SK-N-SH (cell line): ENCODE measurements at regions not wholly inside any gene's neighbourhood (a gene's known extent, or its start where the extent isn't known, plus 50 kb on each side); places are given as distances from the start of the nearest gene placed in this dataset.

Experiments
- CTCF ChIA-PET: fragments of 300-600, 350-600 bp; formaldehyde crosslinking; extraction: SDS; loops from one replicate; lab custom pipeline; 2021; lab: Yijun Ruan, JAX
- POLR2A ChIA-PET: fragments of 350-600 bp; sonication (Branson Sonifier 250); formaldehyde crosslinking; extraction: SDS; loops from one replicate; lab custom pipeline; 2020; ENCODE audit warnings: antibody characterized with exemption, inconsistent platforms; lab: Yijun Ruan, JAX
- DNase-seq: peaks from one replicate; pipeline ENCODE4 v3.0.0; 2012
- H2AFZ ChIP-seq: fragments of 200-600 bp; sonication (generic); 2 replicates; pipeline ENCODE4 v1.8.1; 2016; ENCODE audit warnings: antibody characterized with exemption, mild to moderate bottlenecking, low read depth
- H3F3A ChIP-seq: fragments of 200-600 bp; sonication (generic); replicated peaks from 2 replicates; pipeline ENCODE3; 2016; ENCODE audit warnings: antibody characterized with exemption, mild to moderate bottlenecking; ENCODE audit not compliant: insufficient read depth
- H3K27ac ChIP-seq, 2 experiments: fragments of 200-500 bp in 1 of 2; fragments of 200-600 bp in 1 of 2; sonication (Bioruptor generic) in 1 of 2; sonication (generic), shearing (Covaris generic) in 1 of 2; 2 replicates each; pipeline versions ENCODE4 v1.5.1 to v1.6.1; 2014 to 2016; ENCODE audit warnings: low read depth in 2 of 2, inconsistent platforms in 1 of 2, low read length in 1 of 2, mild to moderate bottlenecking in 1 of 2, mixed read lengths in 1 of 2
- H3K27me3 ChIP-seq: fragments of 200-600 bp; sonication (generic), shearing (Covaris generic); 2 replicates; pipeline ENCODE4 v1.6.1; 2016; ENCODE audit warnings: mixed run types; ENCODE audit not compliant: insufficient read depth
- H3K36me3 ChIP-seq, 2 experiments: fragments of 200-500 bp in 1 of 2; fragments of 200-600 bp in 1 of 2; sonication (Bioruptor generic) in 1 of 2; sonication (generic) in 1 of 2; replicated peaks in 1 of 2; 2 replicates each; pipeline versions ENCODE3 to v1.5.1; 2014 to 2016; ENCODE audit warnings: low read length in 1 of 2, mild to moderate bottlenecking in 1 of 2; ENCODE audit not compliant: insufficient read depth in 2 of 2, control insufficient read depth in 1 of 2
- H3K4me1 ChIP-seq, 2 experiments: fragments of 200-500 bp in 1 of 2; fragments of 200-600 bp in 1 of 2; sonication (Bioruptor generic) in 1 of 2; sonication (generic), shearing (Covaris generic) in 1 of 2; 2 replicates each; pipeline versions ENCODE4 v1.5.1 to v1.6.1; 2014 to 2016; ENCODE audit warnings: low read depth in 1 of 2, low read length in 1 of 2, mixed run types in 1 of 2; ENCODE audit not compliant: insufficient read depth in 2 of 2, control insufficient read depth in 1 of 2
- H3K4me2 ChIP-seq: fragments of 200-600 bp; sonication (generic), shearing (Covaris generic); 2 replicates; pipeline ENCODE4 v1.6.1; 2017; ENCODE audit warnings: mixed run types
- H3K4me3 ChIP-seq, 2 experiments: fragments of 200-500 bp in 1 of 2; fragments of 200-600 bp in 1 of 2; sonication (Bioruptor generic) in 1 of 2; sonication (generic), shearing (Covaris generic) in 1 of 2; 2 replicates each; pipeline versions ENCODE4 v1.5.1 to v1.8.1; 2014 to 2016; ENCODE audit warnings: low read depth in 2 of 2, inconsistent platforms in 1 of 2, low read length in 1 of 2, mild to moderate bottlenecking in 1 of 2, mixed read lengths in 1 of 2, moderate library complexity in 1 of 2
- H3K79me2 ChIP-seq: fragments of 200-600 bp; sonication (generic); 2 replicates; pipeline ENCODE4 v1.8.1; 2017; ENCODE audit warnings: mild to moderate bottlenecking; ENCODE audit not compliant: insufficient read depth
- H3K9ac ChIP-seq: fragments of 200-600 bp; sonication (generic); 2 replicates; pipeline ENCODE4 v1.6.1; 2017; ENCODE audit warnings: mixed run types
- H3K9me2 ChIP-seq: fragments of 200-600 bp; sonication (generic); 2 replicates; pipeline ENCODE4 v1.6.1; 2017; ENCODE audit warnings: mixed run types
- H3K9me3 ChIP-seq: fragments of 200-600 bp; sonication (generic); 2 replicates; pipeline ENCODE4 v1.6.1; 2017; ENCODE audit warnings: mixed run types, mild to moderate bottlenecking, moderate library complexity
- H4K20me1 ChIP-seq: fragments of 200-600 bp; sonication (generic); 2 replicates; pipeline ENCODE4 v1.6.1; 2017; ENCODE audit warnings: mild to moderate bottlenecking, mixed run types; ENCODE audit not compliant: insufficient read depth
- EZH2phosphoT487 ChIP-seq: fragments of 200-600 bp; sonication (generic); IDR thresholded peaks from 2 replicates; pipeline ENCODE4 v1.6.1; 2017; ENCODE audit warnings: low read depth, mixed run types, mild to moderate bottlenecking, antibody characterized with exemption, moderate library complexity, borderline replicate concordance
- FOSL2 ChIP-seq: IDR thresholded peaks from 2 replicates; pipeline ENCODE4 v1.4.0; 2012; ENCODE audit warnings: low read depth, mild to moderate bottlenecking, moderate library complexity, borderline replicate concordance
- GATA2 ChIP-seq: sonication (generic); formaldehyde crosslinking; IDR thresholded peaks from 2 replicates; pipeline ENCODE4 v1.5.0; 2020; ENCODE audit warnings: mild to moderate bottlenecking, missing genetic modification reagents
- MAX ChIP-seq: IDR thresholded peaks from 2 replicates; pipeline ENCODE4 v1.4.0; 2012; ENCODE audit warnings: low read depth
- MXI1 ChIP-seq: IDR thresholded peaks from 2 replicates; pipeline ENCODE4 v1.6.1; 2012; ENCODE audit warnings: mild to moderate bottlenecking, low read depth, low read length, improper control_type of control experiment
- RCOR1 ChIP-seq: fragments of 150-350 bp; IDR thresholded peaks from 2 replicates; pipeline ENCODE4 v1.6.1; 2017; ENCODE audit warnings: antibody characterized with exemption, low read length
- REST ChIP-seq: IDR thresholded peaks from 2 replicates; pipeline ENCODE4 v1.6.1; 2012; ENCODE audit warnings: mild to moderate bottlenecking, low read depth, low read length, moderate library complexity
- YY1 ChIP-seq: IDR thresholded peaks from 2 replicates; pipeline ENCODE4 v1.4.0; 2012; ENCODE audit warnings: low read depth, mild to moderate bottlenecking
- WGBS: methylation state at CpG from one replicate; pipeline ENCODE4 v1.1.6; 2017; ENCODE audit warnings: low lambda C conversion rate; 5-methylcytosine and 5-hydroxymethylcytosine counted together
- TF ChIP-seq, protein P1 (sequence below): fragments of 200-600 bp; sonication (generic); IDR thresholded peaks from 2 replicates; pipeline ENCODE4 v1.6.1; 2017; ENCODE audit warnings: antibody characterized with exemption, mild to moderate bottlenecking, moderate library complexity
- TF ChIP-seq, protein P2 (sequence below): fragments of 150-350 bp; IDR thresholded peaks from 2 replicates; pipeline ENCODE4 v1.6.1; 2017; ENCODE audit warnings: antibody characterized with exemption, low read length, low read depth, borderline replicate concordance
- TF ChIP-seq, protein P3 (sequence below): fragments of 150-350 bp; IDR thresholded peaks from 2 replicates; pipeline ENCODE4 v1.6.1; 2016; ENCODE audit warnings: mild to moderate bottlenecking, low read depth, low read length

- Histone ChIP-seq H3K9ac (no peak overlapping the region), H3K36me3 (no peaks in the 10 kb centered on the region), H3F3A (no peaks in the 10 kb centered on the region), H3K9me3 (no peaks in the 10 kb centered on the region), H3K4me2 (no peak overlapping the region), H3K27me3 (no peaks in the 10 kb centered on the region), H3K4me3 (no peak overlapping the region), H4K20me1 (no peaks in the 10 kb centered on the region), H3K4me1 (no peaks in the 10 kb centered on the region; a peak in 2 of 4 replicates), H3K79me2 (no peaks in the 10 kb centered on the region), H2AFZ (no peak overlapping the region), H3K9me2 (no peaks in the 10 kb centered on the region), H3K27ac (no peak overlapping the region)
- POLR2A ChIA-PET: no interaction called here
- CTCF ChIA-PET: no interaction called here
- no peak for DNase-seq
- WGBS: 32% methylated on average over 2 of the region's 2 CpGs
- no peak for TF ChIP-seq MXI1
- TF ChIP-seq MAX: no peak
- TF ChIP-seq RCOR1: no peak
- TF ChIP-seq YY1: no peak
- TF ChIP-seq FOSL2: no peak
- TF ChIP-seq, protein P1, sequence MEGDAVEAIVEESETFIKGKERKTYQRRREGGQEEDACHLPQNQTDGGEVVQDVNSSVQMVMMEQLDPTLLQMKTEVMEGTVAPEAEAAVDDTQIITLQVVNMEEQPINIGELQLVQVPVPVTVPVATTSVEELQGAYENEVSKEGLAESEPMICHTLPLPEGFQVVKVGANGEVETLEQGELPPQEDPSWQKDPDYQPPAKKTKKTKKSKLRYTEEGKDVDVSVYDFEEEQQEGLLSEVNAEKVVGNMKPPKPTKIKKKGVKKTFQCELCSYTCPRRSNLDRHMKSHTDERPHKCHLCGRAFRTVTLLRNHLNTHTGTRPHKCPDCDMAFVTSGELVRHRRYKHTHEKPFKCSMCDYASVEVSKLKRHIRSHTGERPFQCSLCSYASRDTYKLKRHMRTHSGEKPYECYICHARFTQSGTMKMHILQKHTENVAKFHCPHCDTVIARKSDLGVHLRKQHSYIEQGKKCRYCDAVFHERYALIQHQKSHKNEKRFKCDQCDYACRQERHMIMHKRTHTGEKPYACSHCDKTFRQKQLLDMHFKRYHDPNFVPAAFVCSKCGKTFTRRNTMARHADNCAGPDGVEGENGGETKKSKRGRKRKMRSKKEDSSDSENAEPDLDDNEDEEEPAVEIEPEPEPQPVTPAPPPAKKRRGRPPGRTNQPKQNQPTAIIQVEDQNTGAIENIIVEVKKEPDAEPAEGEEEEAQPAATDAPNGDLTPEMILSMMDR: no peak
- TF ChIP-seq REST: no peak
- TF ChIP-seq, protein P2, sequence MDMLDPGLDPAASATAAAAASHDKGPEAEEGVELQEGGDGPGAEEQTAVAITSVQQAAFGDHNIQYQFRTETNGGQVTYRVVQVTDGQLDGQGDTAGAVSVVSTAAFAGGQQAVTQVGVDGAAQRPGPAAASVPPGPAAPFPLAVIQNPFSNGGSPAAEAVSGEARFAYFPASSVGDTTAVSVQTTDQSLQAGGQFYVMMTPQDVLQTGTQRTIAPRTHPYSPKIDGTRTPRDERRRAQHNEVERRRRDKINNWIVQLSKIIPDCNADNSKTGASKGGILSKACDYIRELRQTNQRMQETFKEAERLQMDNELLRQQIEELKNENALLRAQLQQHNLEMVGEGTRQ: no peak
- TF ChIP-seq GATA2 (CRISPR knock-in tag): no peak
- TF ChIP-seq, protein P3, sequence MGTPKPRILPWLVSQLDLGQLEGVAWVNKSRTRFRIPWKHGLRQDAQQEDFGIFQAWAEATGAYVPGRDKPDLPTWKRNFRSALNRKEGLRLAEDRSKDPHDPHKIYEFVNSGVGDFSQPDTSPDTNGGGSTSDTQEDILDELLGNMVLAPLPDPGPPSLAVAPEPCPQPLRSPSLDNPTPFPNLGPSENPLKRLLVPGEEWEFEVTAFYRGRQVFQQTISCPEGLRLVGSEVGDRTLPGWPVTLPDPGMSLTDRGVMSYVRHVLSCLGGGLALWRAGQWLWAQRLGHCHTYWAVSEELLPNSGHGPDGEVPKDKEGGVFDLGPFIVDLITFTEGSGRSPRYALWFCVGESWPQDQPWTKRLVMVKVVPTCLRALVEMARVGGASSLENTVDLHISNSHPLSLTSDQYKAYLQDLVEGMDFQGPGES: no peak
- no peak for TF ChIP-seq EZH2phosphoT487
Measured at GRCh38 chr3:31369637-31370379, 162.9 kb upstream of the STT3B start.
